EL (cell line): ENCODE measurements at regions not wholly inside any gene's neighbourhood (a gene's known extent, or its start where the extent isn't known, plus 50 kb on each side); places are given as distances from the start of the nearest gene placed in this dataset.

Experiments used
- DNase-seq: peaks from one replicate; pipeline ENCODE4 v3.0.0-alpha.2; 2016

DNA sequence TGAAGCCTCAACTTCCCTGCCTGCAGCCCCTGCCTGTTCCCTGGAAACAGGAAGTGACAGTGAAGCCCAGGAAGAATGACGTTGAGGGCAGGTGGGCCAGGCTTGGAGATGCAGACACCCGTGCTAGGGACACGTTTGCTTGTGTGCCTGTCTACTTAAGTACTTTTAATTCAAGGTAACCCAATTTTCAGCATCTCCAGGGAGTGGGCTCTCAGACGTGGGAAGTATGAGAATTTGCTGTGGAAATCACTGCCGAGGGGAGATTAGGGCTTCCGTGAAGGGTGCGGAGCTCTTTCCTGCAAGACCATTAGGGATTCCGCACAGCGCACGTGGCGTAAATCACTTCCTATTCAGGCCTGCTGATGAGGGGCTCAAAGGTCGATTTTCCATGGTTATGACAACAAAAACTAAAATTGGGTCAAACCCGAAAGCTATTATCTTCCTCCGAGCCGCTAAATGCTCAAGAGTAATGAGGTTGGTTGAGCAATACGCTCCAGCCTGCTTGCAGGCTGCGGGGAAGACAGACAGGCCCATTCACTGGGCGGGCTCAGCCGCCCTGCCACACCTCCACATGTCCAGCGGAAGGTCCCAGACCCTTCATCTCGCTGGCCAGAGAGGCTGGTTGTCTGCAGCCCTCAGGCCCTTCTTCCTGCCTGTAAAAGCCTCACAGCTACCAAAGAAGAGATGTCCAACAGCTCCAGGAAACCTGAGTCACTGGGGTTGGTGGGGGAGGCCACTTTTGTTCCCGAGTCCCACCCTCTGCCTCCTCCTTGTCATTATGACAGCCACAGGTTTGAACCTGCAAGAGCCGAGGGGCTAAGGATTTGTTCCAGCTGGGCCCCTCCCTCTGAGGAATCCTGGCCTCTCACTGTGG is 109.9 kb downstream of the RBFOX3 start:
- DNase-seq, result no peak

DNA sequence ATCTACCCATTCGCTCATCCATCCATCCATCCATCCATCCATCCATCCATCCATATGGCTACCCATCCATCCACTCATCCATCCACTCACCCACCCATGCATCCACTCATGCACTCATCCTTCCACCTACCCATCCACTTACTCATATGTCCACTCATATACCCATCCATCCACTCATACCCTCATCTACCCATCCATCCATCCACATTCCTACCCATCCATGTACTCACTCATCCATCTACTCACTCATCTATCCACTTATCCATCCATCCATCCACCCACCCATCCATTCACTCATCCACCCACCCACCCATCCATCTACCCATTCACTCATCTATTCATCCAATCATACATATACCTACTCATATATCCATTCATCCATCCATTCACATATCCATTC is 112.0 kb downstream of the RBFOX3 start:
- DNase-seq, result no peak

GRCh38 chr17:79497777-79498348 is 113.0 kb downstream of the RBFOX3 start:
- DNase-seq, result no peak

DNA sequence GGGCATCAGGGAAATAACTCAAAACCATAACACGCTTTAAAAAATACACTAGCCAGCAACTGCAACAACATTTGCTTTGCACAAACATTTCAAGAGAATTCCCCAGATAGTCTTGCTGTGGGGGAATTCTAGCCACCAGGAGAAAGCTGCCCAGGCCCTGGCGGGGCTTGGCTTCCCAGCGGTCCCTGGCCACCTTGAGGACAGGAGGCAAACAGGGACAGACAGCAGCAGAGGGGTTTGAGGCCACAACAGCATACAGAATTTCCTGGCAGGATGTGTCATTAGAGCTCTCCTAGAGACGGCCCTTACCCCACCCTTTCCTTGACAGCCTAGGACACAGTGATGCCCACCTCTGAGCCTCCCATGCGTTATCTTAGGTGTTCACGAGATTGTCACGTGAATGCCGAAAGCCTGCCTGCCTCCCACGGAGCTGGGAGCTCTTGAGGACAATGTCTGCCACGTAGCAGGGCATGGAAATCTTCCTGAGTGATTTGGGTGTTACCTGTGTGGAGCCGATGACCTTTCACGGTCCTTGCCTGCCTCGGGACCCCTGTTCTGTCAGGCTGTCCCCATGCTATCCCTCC is 114.3 kb downstream of the RBFOX3 start:
- DNase-seq, result no peak

- DNase-seq, result no peak
Measured at GRCh38 chr17:79495665-79496064, 115.2 kb downstream of the RBFOX3 start.

GRCh38 chr17:79491006-79491405 is 119.8 kb downstream of the RBFOX3 start:
- DNase-seq, result no peak

DNA sequence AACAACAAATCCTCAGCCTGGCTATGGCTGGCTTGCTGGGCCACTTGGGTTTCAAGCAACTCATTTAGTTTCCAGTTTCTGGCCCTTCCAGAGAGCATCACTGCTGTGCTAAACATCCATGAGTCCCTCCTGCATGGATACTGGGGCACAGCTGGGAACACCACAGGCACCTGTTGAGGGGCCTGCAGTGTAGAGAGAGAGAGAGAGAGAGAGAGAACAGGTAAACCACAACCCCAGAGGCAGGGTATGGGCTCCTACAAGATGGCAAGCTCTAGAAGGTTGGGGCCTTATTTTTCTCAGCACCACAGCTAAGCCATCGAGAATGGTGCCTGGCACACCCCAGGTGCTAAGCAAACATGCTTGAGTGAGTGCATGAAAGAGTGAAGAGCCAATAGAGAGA is 120.3 kb downstream of the RBFOX3 start:
- no peak for DNase-seq

- no peak for DNase-seq
Measured at GRCh38 chr17:79487149-79487548, 123.7 kb downstream of the RBFOX3 start.

GRCh38 chr17:79485991-79486390 is 124.9 kb downstream of the RBFOX3 start:
- no peak for DNase-seq

DNA sequence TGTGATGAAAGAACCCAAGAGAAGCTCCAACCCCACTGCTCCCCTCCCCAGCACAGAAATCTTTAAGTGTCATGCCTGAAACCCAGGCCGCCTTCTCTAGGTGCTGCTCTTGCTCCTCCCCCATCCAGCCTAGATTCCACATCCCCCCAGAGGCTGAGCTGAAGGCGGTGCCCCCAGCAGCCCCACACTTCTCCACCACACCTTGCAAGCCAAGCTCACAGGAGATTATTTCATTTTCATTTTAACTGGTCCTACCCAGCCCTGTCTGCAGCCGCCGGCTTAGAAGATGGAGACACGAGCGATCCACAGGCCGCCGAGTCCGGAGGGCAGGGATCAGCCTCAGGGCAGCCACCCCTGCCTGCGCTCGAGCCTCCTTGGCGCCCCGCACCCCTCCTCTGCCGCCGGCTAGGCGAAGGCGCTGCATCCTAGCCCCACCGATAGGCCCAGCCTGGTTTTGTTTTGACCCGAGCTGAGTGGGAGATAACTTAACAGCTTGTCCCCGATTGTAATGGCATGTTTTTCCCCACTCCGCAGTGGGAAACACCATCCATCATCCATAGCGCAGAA is 125.3 kb downstream of the RBFOX3 start:
- DNase-seq, result no peak

DNA sequence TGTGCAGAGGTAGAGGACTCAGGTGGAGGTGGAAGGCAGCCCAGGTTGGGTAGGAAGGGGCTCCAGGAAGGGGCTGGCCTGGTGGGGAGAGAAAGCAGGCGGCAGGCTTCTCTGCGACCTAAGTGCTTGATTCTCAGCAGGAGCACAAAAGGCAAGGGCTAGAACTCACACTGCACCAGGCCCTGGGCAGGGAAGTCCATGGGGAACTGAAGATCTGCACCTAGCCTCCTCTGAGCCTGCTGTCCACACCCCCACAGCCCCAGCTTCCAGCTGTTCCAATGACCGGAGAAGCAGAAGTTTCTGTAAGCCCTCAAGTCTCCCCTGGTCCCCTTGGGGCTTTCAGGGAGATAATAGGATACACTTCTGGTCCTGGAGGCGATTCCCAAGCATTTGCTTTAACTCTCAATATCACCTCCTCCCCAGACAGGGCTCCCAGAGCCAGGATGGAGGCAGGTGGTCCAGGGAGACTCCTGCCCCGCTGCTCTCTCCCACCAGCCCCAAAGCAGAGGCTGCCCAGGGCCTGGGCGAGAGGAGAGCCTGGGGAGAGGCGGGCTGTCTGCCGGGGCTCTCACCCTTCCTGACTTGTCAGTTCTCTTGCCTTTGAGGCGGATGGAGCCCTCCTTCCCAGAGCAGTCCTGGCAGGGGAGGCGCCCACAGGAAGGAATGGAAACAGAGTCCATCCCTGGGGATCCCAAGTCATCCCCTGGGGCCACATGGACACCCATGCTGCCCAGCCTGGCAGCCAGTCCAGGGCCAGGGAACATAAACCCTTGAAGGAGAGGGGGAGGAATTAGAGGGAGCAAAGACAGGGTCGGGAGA is 126.0 kb downstream of the RBFOX3 start:
- no peak for DNase-seq

- no peak for DNase-seq
Measured at GRCh38 chr17:79483842-79484241, 127.0 kb downstream of the RBFOX3 start.

GRCh38 chr17:79482727-79483521 is 127.9 kb downstream of the RBFOX3 start:
- no peak for DNase-seq

DNA sequence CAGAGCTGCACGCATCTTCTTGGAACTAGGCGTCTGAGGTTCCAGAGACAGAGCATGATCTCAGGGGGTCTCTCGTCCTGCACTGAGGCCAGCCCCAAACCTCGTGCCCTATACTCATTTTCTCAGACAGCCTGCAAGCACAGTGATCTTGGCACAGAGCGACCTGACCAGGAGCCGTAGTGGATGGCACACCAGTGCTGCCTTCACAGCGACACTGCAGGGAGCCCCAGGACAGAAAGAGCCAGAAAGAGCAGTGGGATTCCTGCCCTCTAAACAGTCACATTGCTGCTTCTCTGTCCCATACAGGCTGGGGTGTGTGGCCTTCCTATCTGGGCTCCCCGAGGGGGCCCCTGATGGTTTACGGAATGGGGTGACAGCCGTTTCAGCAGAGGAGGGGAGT is 131.0 kb downstream of the RBFOX3 start:
- no peak for DNase-seq

- no peak for DNase-seq
Measured at GRCh38 chr17:79478841-79479240, 132.0 kb downstream of the RBFOX3 start.

DNA sequence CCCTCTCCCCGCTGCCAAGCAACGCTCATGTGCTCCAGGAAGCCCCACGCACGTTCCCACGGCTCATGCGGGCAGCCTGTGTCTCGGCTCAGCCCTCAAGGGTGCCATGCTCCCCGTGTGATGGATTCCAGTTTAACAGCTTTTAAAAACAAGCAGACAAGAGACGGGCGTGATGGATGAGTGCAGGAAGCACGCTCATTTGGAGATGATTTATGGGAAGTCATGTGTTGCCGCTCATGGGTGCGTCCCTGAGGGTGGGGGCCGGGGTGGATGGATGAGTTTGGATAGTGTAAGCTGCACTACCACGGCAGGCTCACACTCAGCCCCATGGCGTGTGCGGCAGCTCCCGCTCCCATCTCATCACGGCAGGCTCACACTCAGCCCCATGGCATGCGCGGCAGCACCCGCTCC is 132.8 kb downstream of the RBFOX3 start:
- DNase-seq, result no peak

GRCh38 chr17:79476074-79476652 is 134.7 kb downstream of the RBFOX3 start:
- DNase-seq, result no peak

GRCh38 chr17:79473876-79474440 is 136.9 kb downstream of the RBFOX3 start:
- no peak for DNase-seq

GRCh38 chr17:79473111-79473875 is 137.6 kb downstream of the RBFOX3 start:
- no peak for DNase-seq

- no peak for DNase-seq
Measured at GRCh38 chr17:79470754-79471153, 140.1 kb downstream of the RBFOX3 start.

- no peak for DNase-seq
Measured at GRCh38 chr17:79469646-79470045, 141.2 kb downstream of the RBFOX3 start.
